Stimulated activated CD4-positive, alpha-beta T cell treated with anti-CD3 and anti-CD28 coated beads, Interleukin-2, amount 100 ng/mL, for 48 hours (primary cell): ENCODE measurements at regions not wholly inside any gene's neighbourhood (a gene's known extent, or its start where the extent isn't known, plus 50 kb on each side); places are given as distances from the start of the nearest gene placed in this dataset.

Experiments
- DNase-seq, 2 donors: peaks; one replicate each; pipeline ENCODE4 v3.0.0-alpha.2; 2020

GRCh38 chr20:41939659-41940058 is 321.5 kb upstream of the CHD6 start:
- DNase-seq, result no peak

GRCh38 chr20:41938353-41938752 is 320.2 kb upstream of the CHD6 start:
- no peak for DNase-seq

DNA sequence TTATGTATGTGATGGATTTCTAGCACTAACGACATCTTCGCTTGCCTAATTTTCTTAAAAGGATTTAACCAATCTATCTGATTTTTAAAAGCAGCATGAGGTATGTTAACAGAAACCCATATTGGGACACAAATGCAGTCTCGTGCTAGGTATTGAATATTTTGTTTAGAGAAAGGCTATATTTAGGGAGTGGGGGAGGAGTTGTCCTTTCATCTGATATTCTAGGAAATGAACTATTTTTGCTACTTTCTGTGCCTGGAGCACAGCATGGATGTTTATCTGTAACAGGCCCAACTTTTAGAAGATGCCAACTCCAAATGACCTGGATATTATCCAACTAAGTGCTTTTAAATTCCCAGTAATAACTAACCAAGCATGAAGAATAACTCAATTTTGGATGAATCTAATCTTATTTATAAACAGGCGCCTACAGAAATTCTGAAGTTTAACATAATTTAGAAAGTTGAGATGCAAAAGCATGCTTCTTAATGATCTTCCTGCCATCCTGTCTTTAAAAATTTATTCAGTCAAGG is 317.1 kb upstream of the CHD6 start:
- no peak for DNase-seq

- no peak for DNase-seq
Measured at GRCh38 chr20:41932431-41932830, 314.3 kb upstream of the CHD6 start.

GRCh38 chr20:41927655-41928054 is 309.5 kb upstream of the CHD6 start:
- DNase-seq, result no peak

- no peak for DNase-seq
Measured at GRCh38 chr20:41927189-41927588, 309.0 kb upstream of the CHD6 start.

GRCh38 chr20:41925476-41925875 is 307.3 kb upstream of the CHD6 start:
- DNase-seq, result no peak

GRCh38 chr20:41923624-41924023 is 305.4 kb upstream of the CHD6 start:
- DNase-seq, result no peak

DNA sequence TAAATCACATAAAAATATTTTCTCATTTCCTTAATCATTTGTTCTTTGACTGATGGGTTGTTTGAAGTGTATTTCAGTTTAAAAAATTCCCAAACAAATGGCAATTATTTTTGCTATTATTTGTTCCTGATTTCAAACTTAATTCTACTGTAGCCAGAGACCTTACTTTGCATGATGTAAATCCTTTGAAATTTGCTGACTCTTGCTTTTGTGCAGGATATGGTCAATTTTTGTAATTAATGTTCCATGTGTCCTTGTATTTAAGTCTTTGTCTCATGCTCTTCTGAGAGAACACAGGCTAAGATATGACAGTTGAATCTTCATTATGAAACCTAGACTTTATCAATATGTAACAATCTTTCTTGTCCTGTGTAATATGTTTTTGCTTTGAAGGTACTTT is 295.0 kb upstream of the CHD6 start:
- no peak for DNase-seq

DNA sequence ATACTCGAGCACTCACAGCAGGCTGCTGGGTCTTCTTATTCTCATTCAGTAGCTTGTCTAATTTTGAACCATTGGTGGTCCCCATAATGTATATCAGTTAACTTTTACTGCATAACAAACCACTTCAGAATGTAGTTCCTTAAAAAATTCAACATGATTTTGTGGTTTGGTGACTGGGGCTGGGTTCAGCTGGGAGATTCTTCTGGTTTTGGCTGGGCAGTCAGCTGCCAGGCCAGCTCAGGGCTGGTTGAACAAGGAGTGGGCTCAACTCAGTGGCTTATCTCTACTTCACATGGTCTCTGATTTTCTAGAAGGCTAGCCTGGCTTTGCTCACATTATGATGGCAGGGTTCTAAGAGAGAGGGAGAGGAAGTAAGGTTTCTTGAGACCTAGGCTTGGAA is 292.4 kb upstream of the CHD6 start:
- no peak for DNase-seq

- DNase-seq, result no peak
Measured at GRCh38 chr20:41905199-41905598, 287.0 kb upstream of the CHD6 start.

- no peak for DNase-seq
Measured at GRCh38 chr20:41903586-41903985, 285.4 kb upstream of the CHD6 start.

DNA sequence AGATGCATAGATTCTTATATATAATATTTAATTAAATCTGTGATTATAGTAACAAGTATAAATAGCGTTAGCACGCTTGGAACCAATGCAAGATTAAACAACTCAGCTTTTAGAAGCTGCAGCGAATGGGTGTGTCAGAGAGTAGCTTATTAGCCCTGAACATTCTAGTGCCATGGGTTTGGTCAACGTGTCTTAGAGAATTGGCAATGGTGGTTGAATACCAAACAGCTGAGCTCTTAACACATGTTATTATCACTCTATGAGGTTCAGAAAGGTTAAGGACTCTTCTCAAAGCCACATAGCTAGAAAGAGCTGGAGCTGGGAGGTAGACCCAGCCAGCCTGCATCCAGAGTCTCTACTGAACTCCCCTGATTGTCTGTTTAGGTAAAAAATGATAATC is 284.2 kb upstream of the CHD6 start:
- no peak for DNase-seq

- DNase-seq, result no peak
Measured at GRCh38 chr20:41900201-41900691, 282.1 kb upstream of the CHD6 start.

GRCh38 chr20:41897708-41898107 is 279.5 kb upstream of the CHD6 start:
- DNase-seq, result no peak

DNA sequence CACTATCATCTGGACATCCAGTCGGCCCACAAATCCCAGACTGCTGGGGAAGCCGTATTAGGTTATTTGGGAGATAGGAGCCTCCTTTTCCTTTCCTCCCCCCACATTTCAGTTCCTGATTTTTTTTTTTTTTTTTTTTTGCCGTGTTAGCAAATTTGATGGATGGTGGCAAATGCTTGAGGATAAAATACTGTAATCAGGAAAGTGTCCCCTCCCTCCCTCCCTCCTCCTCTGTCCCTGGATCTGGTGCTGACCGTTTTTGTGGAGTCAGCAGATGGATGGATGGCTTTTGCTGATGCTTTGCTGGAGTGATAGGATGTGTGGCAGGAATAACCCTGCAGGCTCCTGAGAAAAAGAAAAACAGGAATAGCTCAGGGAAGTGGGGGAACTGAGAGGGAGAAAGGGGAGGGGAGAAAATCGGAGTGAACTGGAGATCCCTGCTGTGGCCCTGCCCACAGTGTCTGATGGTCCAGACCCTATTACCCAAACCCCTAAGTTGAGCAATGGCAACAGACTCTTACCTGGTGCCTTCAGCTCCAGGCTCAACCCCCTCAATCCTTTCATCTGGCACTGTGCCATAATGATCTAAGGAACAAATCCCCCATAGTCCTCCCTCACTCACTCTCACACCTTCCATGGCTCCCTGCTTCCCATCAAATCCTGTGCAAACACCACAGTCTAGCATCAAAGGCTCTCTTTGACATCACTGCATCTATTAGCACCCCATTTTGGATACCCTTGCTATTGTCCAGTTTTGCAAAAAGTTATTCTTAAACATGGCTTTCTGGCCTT is 277.3 kb upstream of the CHD6 start:
- no peak for DNase-seq

GRCh38 chr20:41894255-41894963 is 276.2 kb upstream of the CHD6 start:
- DNase-seq, result no peak

GRCh38 chr20:41892031-41892430 is 273.9 kb upstream of the CHD6 start:
- DNase-seq, result no peak

GRCh38 chr20:41889844-41890224 is 271.7 kb upstream of the CHD6 start:
- no peak for DNase-seq

GRCh38 chr20:41889126-41889843 is 271.1 kb upstream of the CHD6 start:
- no peak for DNase-seq

- DNase-seq, result no peak
Measured at GRCh38 chr20:41888434-41888833, 270.3 kb upstream of the CHD6 start.

DNA sequence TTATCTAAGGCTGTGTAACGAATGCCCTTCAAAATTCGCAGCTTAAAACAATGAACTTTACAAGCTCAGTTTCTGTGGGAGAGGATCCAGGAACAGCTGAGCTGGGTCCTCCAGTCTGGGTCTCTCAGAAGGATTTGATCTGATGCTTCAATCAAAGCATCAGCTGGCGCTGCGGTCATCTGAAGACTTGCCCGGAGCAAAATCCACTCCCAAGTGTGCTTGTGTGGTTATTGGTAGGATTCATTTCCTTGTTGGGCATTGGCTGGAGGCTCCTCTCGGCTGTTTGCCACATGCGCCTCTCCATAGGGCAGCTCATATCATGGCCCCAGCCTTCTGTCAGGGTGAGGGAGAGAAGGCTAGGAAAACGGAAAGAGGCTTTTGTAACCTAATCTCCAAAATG is 269.3 kb upstream of the CHD6 start:
- DNase-seq, result no peak

- DNase-seq, result no peak
Measured at GRCh38 chr20:41881466-41882046, 263.4 kb upstream of the CHD6 start.
